NCI-H146 treated with DMSO at 0.1 percent for 48 hours (cell line): ENCODE measurements at regions not wholly inside any gene's neighbourhood (a gene's known extent, or its start where the extent isn't known, plus 50 kb on each side); places are given as distances from the start of the nearest gene placed in this dataset.
"Not testable (repeated sequence)": the region's sequence is repeated elsewhere in the genome, so short reads cannot be mapped to it uniquely, and the experiment has no call there.

Experiments used
- DNase-seq: peaks from one replicate; lab custom pipeline; 2025; ENCODE audit not compliant: unreplicated experiment; lab: John Stamatoyannopoulos, UW

GRCh38 chr7:91755121-91755520 is 125.4 kb downstream of the MTERF1 start:
- DNase-seq, result not testable (repeated sequence)

GRCh38 chr7:91759205-91759863 is 121.2 kb downstream of the MTERF1 start:
- no peak for DNase-seq

GRCh38 chr7:91767820-91768219 is 112.7 kb downstream of the MTERF1 start:
- no peak for DNase-seq

GRCh38 chr7:91771394-91771793 is 109.1 kb downstream of the MTERF1 start:
- no peak for DNase-seq

GRCh38 chr7:91771921-91772815 is 108.3 kb downstream of the MTERF1 start:
- no peak for DNase-seq

GRCh38 chr7:91776171-91776570 is 104.3 kb downstream of the MTERF1 start:
- DNase-seq, result no peak

- DNase-seq, result no peak
Observed at GRCh38 chr7:91777522-91777921, 103.0 kb downstream of the MTERF1 start.

GRCh38 chr7:91778416-91778815 is 102.1 kb downstream of the MTERF1 start:
- no peak for DNase-seq

- DNase-seq, result no peak
Observed at GRCh38 chr7:91780521-91780920, 100.0 kb downstream of the MTERF1 start.

- DNase-seq, result peak; percentile 27
Observed at GRCh38 chr7:91784469-91784868, 96.0 kb downstream of the MTERF1 start.

GRCh38 chr7:91787931-91788330 is 92.6 kb downstream of the MTERF1 start:
- no peak for DNase-seq

- DNase-seq, result no peak
Observed at GRCh38 chr7:91789086-91789485, 91.4 kb downstream of the MTERF1 start.

GRCh38 chr7:91789558-91789957 is 90.9 kb downstream of the MTERF1 start:
- no peak for DNase-seq

GRCh38 chr7:91790646-91791045 is 89.9 kb downstream of the MTERF1 start:
- not testable (repeated sequence) for DNase-seq

GRCh38 chr7:91796122-91796521 is 84.4 kb downstream of the MTERF1 start:
- DNase-seq, result no peak

GRCh38 chr7:91798425-91798824 is 82.1 kb downstream of the MTERF1 start:
- no peak for DNase-seq

- no peak for DNase-seq
Observed at GRCh38 chr7:91800389-91800788, 80.1 kb downstream of the MTERF1 start.

- DNase-seq, result no peak
Observed at GRCh38 chr7:91801331-91801983, 79.0 kb downstream of the MTERF1 start.

- DNase-seq, result no peak
Observed at GRCh38 chr7:91811236-91811635, 69.3 kb downstream of the MTERF1 start.

- DNase-seq, result no peak
Observed at GRCh38 chr7:91811641-91812040, 68.9 kb downstream of the MTERF1 start.

- DNase-seq, result no peak
Observed at GRCh38 chr7:91812388-91812787, 68.1 kb downstream of the MTERF1 start.

GRCh38 chr7:91814189-91814588 is 66.3 kb downstream of the MTERF1 start:
- DNase-seq, result no peak
